ENCODE measurements at regions not wholly inside any gene's neighbourhood (a gene's known extent, or its start where the extent isn't known, plus 50 kb on each side); places are given as distances from the start of the nearest gene placed in this dataset.

GRCh38 chr17:69678206-69678605 lies 263.7 kb downstream of the MAP2K6 start:
- Histone ChIP-seq H3K36me3 (ENCODE audit: control insufficient read depth, insufficient read depth, low read length) (no peaks in the 10 kb centered on the region), H3K9me3 (replicated peaks; ENCODE audit: control insufficient read depth, insufficient read depth, low read depth, low read length) (no peaks in the 10 kb centered on the region), H3K27me3 (ENCODE audit: control insufficient read depth in 2 of 2, insufficient read depth in 2 of 2, low read length in 2 of 2) (no peaks in the 10 kb centered on the region), H2AFZ (ENCODE audit: low read depth, low read length) (no peak overlapping the region), H3K27ac (ENCODE audit: extremely low read depth, low read depth, low read length) (no peak overlapping the region), H3K4me1 (replicated peaks in 1 of 2; ENCODE audit: control insufficient read depth in 2 of 2, insufficient read depth in 2 of 2, low read length in 2 of 2) (no peaks in the 10 kb centered on the region), H3K9ac (ENCODE audit: insufficient read depth in 1 of 2, low read depth in 2 of 2, low read length in 2 of 2) (no peak overlapping the region), H3K4me3 (no peak overlapping the region), H3K9me1 (ENCODE audit: control insufficient read depth, insufficient read depth, low read length) (no peaks in the 10 kb centered on the region), H3K4me2 (ENCODE audit: insufficient read depth, low read length) (no peak overlapping the region), H3K79me2 (ENCODE audit: control insufficient read depth, insufficient read depth, low read length) (no peaks in the 10 kb centered on the region), H4K20me1 (replicated peaks; ENCODE audit: control insufficient read depth, insufficient read depth, low read length) (no peaks in the 10 kb centered on the region)
- BruUV-seq (replicated peaks), result no TSS peak
- no peak for DNase-seq (ENCODE audit: extremely low read depth in 1 of 4, low spot score in 3 of 4)
- ATAC-seq, result no peak
- POLR2A ChIA-PET, result no interaction called here
- TF ChIP-seq POLR2A (conservative IDR thresholded peaks at IDR 0.05), result no peak
- intact Hi-C loops (cut with micrococcal nuclease), result no loop called here
- CTCF ChIA-PET (ENCODE audit: low intra/inter-chr PET ratio), result no interaction called here
- in situ Hi-C loops (cut with MboI), result no loop called here
- 0% methylated on average over 2 of the region's 2 CpGs for WGBS (ENCODE audit: insufficient coverage, low coverage, missing lambda C conversion rate)
- no peak for FAIRE-seq

GRCh38 chr17:69679829-69680228 lies 265.3 kb downstream of the MAP2K6 start:
- in situ Hi-C loops (cut with MboI), result no loop called here
- no peak for ATAC-seq
- POLR2A ChIA-PET, result no interaction called here
- FAIRE-seq, result no peak
- TF ChIP-seq GTF2F1 (IDR thresholded peaks at IDR 0.05; ENCODE audit: low read depth, low read length) (no peak), POLR3A (IDR thresholded peaks at IDR 0.05; ENCODE audit: borderline replicate concordance, extremely low read depth, insufficient read depth, insufficient read length) (no peak), LEF1 (IDR thresholded peaks at IDR 0.05) (no peak), PTTG1 (tag; IDR thresholded peaks at IDR 0.05; ENCODE audit: low read depth) (no peak), FOXP1 (CRISPR knock-in tag; IDR thresholded peaks at IDR 0.05) (no peak), ZNF707 (CRISPR knock-in tag; conservative IDR thresholded peaks at IDR 0.05) (no peak)
- H4K20me1 ChIP-seq (replicated peaks; ENCODE audit: control insufficient read depth, insufficient read depth, low read length), result no peaks in the 10 kb centered on the region
- no TSS peak for BruUV-seq (replicated peaks)
- no peaks in the 10 kb centered on the region for H3K4me1 ChIP-seq (replicated peaks in 1 of 2; ENCODE audit: control insufficient read depth in 2 of 2, insufficient read depth in 2 of 2, low read length in 2 of 2)
- CTCF ChIA-PET (ENCODE audit: low intra/inter-chr PET ratio), result no interaction called here
- no peaks in the 10 kb centered on the region for H3K36me3 ChIP-seq (ENCODE audit: control insufficient read depth, insufficient read depth, low read length)
- no peak overlapping the region for H3K4me3 ChIP-seq
- no peak overlapping the region for H2AFZ ChIP-seq (ENCODE audit: low read depth, low read length)
- H3K27me3 ChIP-seq (ENCODE audit: control insufficient read depth in 2 of 2, insufficient read depth in 2 of 2, low read length in 2 of 2), result no peaks in the 10 kb centered on the region
- WGBS (ENCODE audit: insufficient coverage, low coverage, missing lambda C conversion rate), result 0% methylated on average over 5 of the region's 5 CpGs
- intact Hi-C loops (cut with micrococcal nuclease), result no loop called here
- no peaks in the 10 kb centered on the region for H3K9me1 ChIP-seq (ENCODE audit: control insufficient read depth, insufficient read depth, low read length)
- DNase-seq (ENCODE audit: extremely low read depth in 1 of 4, low spot score in 3 of 4), result no peak
- no peak overlapping the region for H3K27ac ChIP-seq (ENCODE audit: extremely low read depth, low read depth, low read length)
- no peak overlapping the region for H3K4me2 ChIP-seq (ENCODE audit: insufficient read depth, low read length)
- H3K9me3 ChIP-seq (replicated peaks; ENCODE audit: control insufficient read depth, insufficient read depth, low read depth, low read length), result no peaks in the 10 kb centered on the region
- H3K79me2 ChIP-seq (ENCODE audit: control insufficient read depth, insufficient read depth, low read length), result no peaks in the 10 kb centered on the region
- no peak overlapping the region for H3K9ac ChIP-seq (ENCODE audit: insufficient read depth in 1 of 2, low read depth in 2 of 2, low read length in 2 of 2)

Measured in K562 (cell line).